K562 (cell line): ENCODE measurements at regions not wholly inside any gene's neighbourhood (a gene's known extent, or its start where the extent isn't known, plus 50 kb on each side); places are given as distances from the start of the nearest gene placed in this dataset.

Source experiments
- ATAC-seq: fragments of 200-7000 bp; cut with Tn5 transposase; 3 replicates; pipeline ENCODE4 v1.9.1; 2020; ENCODE audit warnings: moderate library complexity
- BruUV-seq: library from RNA; stranded (reverse); fragments of 400-500 nt; replicated peaks from 2 replicates; lab custom pipeline; 2021; lab: Mats Ljungman, UMichigan
- CTCF ChIA-PET: fragments of 300-600 bp; formaldehyde crosslinking; extraction: SDS; loops from one replicate; lab custom pipeline; 2021; ENCODE audit warnings: low intra/inter-chr PET ratio; lab: Yijun Ruan, JAX
- POLR2A ChIA-PET: fragments of 300-600, 350-650 bp; sonication (Branson Sonifier 250); formaldehyde crosslinking; extraction: SDS; loops from one replicate; lab custom pipeline; 2021; ENCODE audit warnings: antibody characterized with exemption, inconsistent platforms; lab: Yijun Ruan, JAX
- DNase-seq, 4 experiments: peaks; one replicate each; pipeline versions ENCODE4 v3.0.0 to v3.0.0-alpha.2; 2011 to 2018; ENCODE audit warnings: low spot score in 3 of 4, mixed read lengths in 3 of 4; ENCODE audit errors: extremely low read depth in 1 of 4
- FAIRE-seq: peaks from 2 replicates; lab custom pipeline; 2011; peaks lifted over from hg19 to GRCh38; lab: Jason Lieb, UNC
- H2AFZ ChIP-seq: 2 replicates; pipeline ENCODE4 v1.6.0; 2011; ENCODE audit warnings: low read depth, low read length, control low read depth, inconsistent platforms
- H3K27ac ChIP-seq: fragments of 200-600 bp; 3 replicates; pipeline ENCODE4 v1.8.0; 2011; ENCODE audit warnings: low read depth, mild to moderate bottlenecking, control low read depth, inconsistent platforms, low read length, moderate library complexity, mixed read lengths; ENCODE audit errors: extremely low read depth
- H3K27me3 ChIP-seq, 2 experiments: fragments of 300-600 bp in 1 of 2; 2 replicates in 1 of 2; 3 replicates in 1 of 2; pipeline versions ENCODE4 v1.6.0 to v1.8.0; 2011; ENCODE audit warnings: inconsistent platforms in 2 of 2, low read length in 2 of 2, mild to moderate bottlenecking in 1 of 2, mixed read lengths in 1 of 2, moderate library complexity in 1 of 2; ENCODE audit not compliant: control insufficient read depth in 2 of 2, insufficient read depth in 2 of 2
- H3K36me3 ChIP-seq: fragments of 300-600 bp; 3 replicates; pipeline ENCODE4 v1.8.0; 2011; ENCODE audit warnings: mild to moderate bottlenecking, low read length, inconsistent platforms; ENCODE audit not compliant: control insufficient read depth, insufficient read depth
- H3K4me1 ChIP-seq, 2 experiments: fragments of 200-600 bp in 1 of 2; replicated peaks in 1 of 2; 2 replicates in 1 of 2; 3 replicates in 1 of 2; pipeline versions ENCODE4 v1.5.1 to v1.8.0; 2011; ENCODE audit warnings: inconsistent platforms in 2 of 2, low read length in 2 of 2, mild to moderate bottlenecking in 1 of 2, mixed read lengths in 1 of 2, moderate library complexity in 1 of 2; ENCODE audit not compliant: control insufficient read depth in 2 of 2, insufficient read depth in 2 of 2
- H3K4me2 ChIP-seq: 2 replicates; pipeline ENCODE4 v1.6.1; 2011; ENCODE audit warnings: low read length, control low read depth, inconsistent platforms, mixed read lengths; ENCODE audit not compliant: insufficient read depth
- H3K4me3 ChIP-seq: fragments of 200-600 bp; sonication (generic), shearing (Covaris generic); 2 replicates; pipeline ENCODE4 v1.5.1; 2016; ENCODE audit warnings: control low read depth, inconsistent platforms
- H3K79me2 ChIP-seq: fragments of 200-600 bp; 3 replicates; pipeline ENCODE4 v1.8.0; 2011; ENCODE audit warnings: low read length, inconsistent platforms; ENCODE audit not compliant: control insufficient read depth, insufficient read depth
- H3K9ac ChIP-seq, 2 experiments: 2 replicates each; pipeline versions ENCODE4 v1.6.0 to v1.6.1; 2011; ENCODE audit warnings: low read depth in 2 of 2, low read length in 2 of 2, control low read depth in 1 of 2, inconsistent platforms in 1 of 2, mild to moderate bottlenecking in 1 of 2, mixed read lengths in 1 of 2; ENCODE audit not compliant: insufficient read depth in 1 of 2
- H3K9me1 ChIP-seq: one replicate; pipeline ENCODE4 v1.6.0; 2011; ENCODE audit warnings: inconsistent platforms, mild to moderate bottlenecking, low read length, moderate library complexity; ENCODE audit not compliant: control insufficient read depth, insufficient read depth
- H3K9me3 ChIP-seq: replicated peaks from 2 replicates; pipeline ENCODE4 v1.5.1; 2011; ENCODE audit warnings: low read depth, low read length, inconsistent platforms; ENCODE audit not compliant: control insufficient read depth, insufficient read depth
- H4K20me1 ChIP-seq: replicated peaks from 2 replicates; pipeline ENCODE4 v1.6.1; 2011; ENCODE audit warnings: low read length, inconsistent platforms, mixed read lengths; ENCODE audit not compliant: control insufficient read depth, insufficient read depth
- C11orf30 ChIP-seq: fragments of 450-650 bp; IDR thresholded peaks from 2 replicates; pipeline ENCODE4 v1.6.1; 2016; ENCODE audit warnings: low read depth, mild to moderate bottlenecking
- CREB3L1 ChIP-seq: fragments of 450-650 bp; IDR thresholded peaks from 2 replicates; pipeline ENCODE4 v1.6.1; 2014; ENCODE audit warnings: low read depth, mild to moderate bottlenecking, moderate library complexity, borderline replicate concordance
- EHMT2 ChIP-seq: fragments of 450-650 bp; IDR thresholded peaks from 2 replicates; pipeline ENCODE4 v1.6.1; 2018; ENCODE audit warnings: antibody characterized with exemption
- MAFG ChIP-seq: fragments of 450-650 bp; conservative IDR thresholded peaks from 2 replicates; pipeline ENCODE4 v1.6.1; 2016; ENCODE audit warnings: missing genetic modification characterization, missing compliant biosample characterization
- THRAP3 ChIP-seq: fragments of 450-650 bp; IDR thresholded peaks from 2 replicates; pipeline ENCODE4 v1.6.1; 2016; ENCODE audit warnings: mild to moderate bottlenecking, inconsistent platforms, borderline replicate concordance
- USF2 ChIP-seq: sonication (generic); formaldehyde crosslinking; IDR thresholded peaks from 2 replicates; pipeline ENCODE4 v1.5.0; 2020; ENCODE audit warnings: missing genetic modification reagents
- whole genome bisulfite sequencing: fragments of 100-300 bp; shearing (Covaris generic); methylation state at CpG from one replicate; pipeline ENCODE4 v1.1.6; 2016; ENCODE audit warnings: low coverage, mixed read lengths; ENCODE audit not compliant: insufficient coverage; ENCODE audit errors: missing lambda C conversion rate; 5-methylcytosine and 5-hydroxymethylcytosine counted together
- in situ Hi-C: fragments of 300-500 bp; cut with MboI; formaldehyde crosslinking; loops from 4 replicates; pipeline ENCODE4 v1.15.0; 2018; ENCODE audit warnings: inconsistent platforms, mixed read lengths
- intact Hi-C: fragments of 100-400 bp; cut with micrococcal nuclease; formaldehyde crosslinking; loops from 2 replicates; pipeline ENCODE4 v1.14.2; 2022

- in situ Hi-C loops = no loop called here
- Histone ChIP-seq H4K20me1 (no peaks in the 10 kb centered on the region), H3K4me2 (no peak overlapping the region)
- TF ChIP-seq CREB3L1 (no peak), C11orf30 (no peak), MAFG (no peak), EHMT2 (no peak), THRAP3 (no peak), USF2 (no peak)
- TF ChIP-seq, all 486 proteins: peak for 0
- DNase-seq (no peak), FAIRE-seq (no peak), ATAC-seq (no peak)
- ChIA-PET POLR2A (no interaction called here), CTCF (no interaction called here)
- Histone ChIP-seq H3K9me3 (no peaks in the 10 kb centered on the region; the same call in 1 of the 2 replicates), H3K4me3 (no peak overlapping the region), H3K36me3 (no peaks in the 10 kb centered on the region), H3K9me1 (no peaks in the 10 kb centered on the region), H3K27me3 (no peaks in the 10 kb centered on the region), H3K9ac (no peak overlapping the region), H3K79me2 (no peaks in the 10 kb centered on the region), H3K27ac (no peak overlapping the region), H3K4me1 (no peaks in the 10 kb centered on the region), H2AFZ (no peak overlapping the region)
- no TSS peak for BruUV-seq
- intact Hi-C loops = no loop called here
- 0% methylated on average over 1 of the region's 1 CpG for WGBS
Measured at GRCh38 chr2:180254872-180255271, 247.8 kb upstream of the CWC22 start.
